CD14-positive monocyte (primary cell): ENCODE measurements at regions not wholly inside any gene's neighbourhood (a gene's known extent, or its start where the extent isn't known, plus 50 kb on each side); places are given as distances from the start of the nearest gene placed in this dataset.

Source experiments
- DNase-seq, 3 donors: peaks; one replicate each; pipeline ENCODE4 v3.0.0-alpha.2; 2011 to 2022
- H2AFZ ChIP-seq: 2 replicates; pipeline ENCODE4 v1.6.0; 2012; ENCODE audit warnings: mild to moderate bottlenecking, low read depth, low read length, inconsistent platforms; ENCODE audit not compliant: insufficient read depth, poor library complexity, severe bottlenecking
- H3K27ac ChIP-seq, 2 donors: 1 replicate in 1 of 2; 2 replicates in 1 of 2; pipeline ENCODE4 v1.5.1; 2012 to 2013; ENCODE audit warnings: low read length in 2 of 2, control low read depth in 1 of 2, inconsistent platforms in 1 of 2, low read depth in 1 of 2, mild to moderate bottlenecking in 1 of 2
- H3K27me3 ChIP-seq, 2 donors: one replicate each; pipeline versions ENCODE4 v1.6.0 to v1.6.1; 2011 to 2013; ENCODE audit warnings: low read length in 2 of 2; ENCODE audit not compliant: control insufficient read depth in 2 of 2, insufficient read depth in 2 of 2
- H3K36me3 ChIP-seq, 2 donors: replicated peaks in 1 of 2; 1 replicate in 1 of 2; 2 replicates in 1 of 2; pipeline versions ENCODE4 v1.5.1 to v1.6.1; 2012 to 2013; ENCODE audit warnings: low read length in 2 of 2, control low read depth in 1 of 2, inconsistent platforms in 1 of 2, mild to moderate bottlenecking in 1 of 2; ENCODE audit not compliant: insufficient read depth in 2 of 2, control insufficient read depth in 1 of 2
- H3K4me1 ChIP-seq, 2 donors: 1 replicate in 1 of 2; 2 replicates in 1 of 2; pipeline versions ENCODE4 v1.5.1 to v1.6.1; 2012 to 2013; ENCODE audit warnings: low read length in 2 of 2, control low read depth in 1 of 2, inconsistent platforms in 1 of 2, mild to moderate bottlenecking in 1 of 2, moderate library complexity in 1 of 2; ENCODE audit not compliant: insufficient read depth in 2 of 2, control insufficient read depth in 1 of 2
- H3K4me2 ChIP-seq: replicated peaks from 2 replicates; pipeline ENCODE3; 2012; ENCODE audit warnings: low read length, moderate library complexity, mild to moderate bottlenecking; ENCODE audit not compliant: poor library complexity, severe bottlenecking; ENCODE audit errors: extremely low read depth
- H3K4me3 ChIP-seq, 3 experiments: fragments of 200-600 bp in 1 of 3; sonication (generic) in 1 of 3; replicated peaks in 1 of 3; 1 replicate in 2 of 3; 2 replicates in 1 of 3; pipeline ENCODE4 v1.5.1; 2011 to 2013; ENCODE audit warnings: low read length in 3 of 3, mild to moderate bottlenecking in 3 of 3, control low read depth in 2 of 3, low read depth in 2 of 3, inconsistent platforms in 1 of 3, moderate library complexity in 1 of 3
- H3K79me2 ChIP-seq: 2 replicates; pipeline ENCODE4 v1.6.0; 2012; ENCODE audit warnings: mild to moderate bottlenecking, control low read depth, inconsistent platforms, low read length, moderate library complexity; ENCODE audit not compliant: insufficient read depth
- H3K9ac ChIP-seq: 2 replicates; pipeline ENCODE4 v1.6.0; 2017; ENCODE audit warnings: low read length, mild to moderate bottlenecking; ENCODE audit not compliant: insufficient read depth, poor library complexity, severe bottlenecking
- H3K9me3 ChIP-seq, 2 donors: replicated peaks in 1 of 2; 1 replicate in 1 of 2; 2 replicates in 1 of 2; pipeline versions ENCODE4 v1.5.1 to v1.6.1; 2012 to 2013; ENCODE audit warnings: low read length in 2 of 2, control low read depth in 1 of 2; ENCODE audit not compliant: control insufficient read depth in 1 of 2, insufficient read depth in 1 of 2
- H4K20me1 ChIP-seq: 2 replicates; pipeline ENCODE4 v1.6.0; 2012; ENCODE audit warnings: mild to moderate bottlenecking, low read length, control low read depth, moderate library complexity; ENCODE audit not compliant: insufficient read depth
- H3K27ac Mint-ChIP-seq, 7 donors: one replicate each; pipeline ENCODE4 v1.8.0; 2020; ENCODE audit warnings: mild to moderate bottlenecking in 7 of 7, mixed read lengths in 7 of 7, moderate library complexity in 6 of 7, inconsistent platforms in 2 of 7
- H3K27me3 Mint-ChIP-seq, 3 donors: one replicate each; pipeline ENCODE4 v1.8.0; 2021 to 2022; ENCODE audit warnings: low read depth in 3 of 3, mild to moderate bottlenecking in 3 of 3, mixed read lengths in 3 of 3, moderate library complexity in 3 of 3, inconsistent platforms in 1 of 3
- H3K36me3 Mint-ChIP-seq, 2 donors: one replicate each; pipeline ENCODE4 v1.8.0; 2020; ENCODE audit warnings: mixed read lengths in 2 of 2, inconsistent platforms in 1 of 2, mild to moderate bottlenecking in 1 of 2
- H3K4me1 Mint-ChIP-seq: one replicate; pipeline ENCODE4 v1.8.0; 2020; ENCODE audit warnings: mild to moderate bottlenecking, mixed read lengths
- H3K4me3 Mint-ChIP-seq, 2 donors: one replicate each; pipeline ENCODE4 v1.8.0; 2020; ENCODE audit warnings: mild to moderate bottlenecking in 2 of 2, mixed read lengths in 2 of 2, moderate library complexity in 1 of 2
- H3K9me3 Mint-ChIP-seq, 7 donors: one replicate each; pipeline ENCODE4 v1.8.0; 2020 to 2022; ENCODE audit warnings: mixed read lengths in 7 of 7, mild to moderate bottlenecking in 6 of 7, moderate library complexity in 6 of 7, inconsistent platforms in 2 of 7
- CTCF ChIP-seq: fragments of 200-600 bp; IDR thresholded peaks from one replicate; pipeline ENCODE4 v1.8.0; 2022; ENCODE audit warnings: antibody characterized with exemption, mild to moderate bottlenecking
- WGBS: methylation state at CpG from one replicate; pipeline ENCODE4 v1.1.5; 2013; ENCODE audit warnings: missing lambda C conversion rate; ENCODE audit not compliant: insufficient coverage; 5-methylcytosine and 5-hydroxymethylcytosine counted together
- intact Hi-C, 2 donors: fragments of 100-400 bp; cut with micrococcal nuclease; formaldehyde crosslinking; loops; one replicate each; pipeline versions ENCODE4 v1.15.0 to v1.15.1; 2023

GRCh38 chr12:23099604-23100003 is 474.6 kb downstream of the ETNK1 start:
- Mint-ChIP-seq H3K27ac (no peak overlapping the region), H3K4me1 (no peaks in the 10 kb centered on the region), H3K36me3 (no peaks in the 10 kb centered on the region), H3K9me3 (peaks cover 0 to 7% (median 4%) of the 10 kb centered on the region in 7 donors), H3K27me3 (no peaks in the 10 kb centered on the region), H3K4me3 (no peak overlapping the region)
- DNase-seq = no peak
- Histone ChIP-seq H3K27ac (no peak overlapping the region), H3K9me3 (peaks cover 5 to 6% of the 10 kb centered on the region in 2 donors), H3K4me2 (no peak overlapping the region), H3K36me3 (no peaks in the 10 kb centered on the region), H3K27me3 (no peaks in the 10 kb centered on the region), H3K4me3 (no peak overlapping the region), H3K4me1 (no peaks in the 10 kb centered on the region), H2AFZ (no peak overlapping the region), H3K79me2 (no peaks in the 10 kb centered on the region), H3K9ac (no peak overlapping the region), H4K20me1 (no peaks in the 10 kb centered on the region)
- no peak for TF ChIP-seq CTCF
- intact Hi-C loops = no loop called here

- no peak overlapping the region for H3K9ac ChIP-seq
- H3K4me1 Mint-ChIP-seq = no peaks in the 10 kb centered on the region
- no peaks in the 10 kb centered on the region for H3K27me3 ChIP-seq
- DNase-seq = no peak
- no peak overlapping the region for H3K4me2 ChIP-seq
- no peaks in the 10 kb centered on the region for H3K4me1 ChIP-seq
- H3K9me3 ChIP-seq = peaks cover 0 to 10% of the 10 kb centered on the region in 2 donors
- H3K79me2 ChIP-seq = no peaks in the 10 kb centered on the region
- no peak overlapping the region for H2AFZ ChIP-seq
- intact Hi-C loops = no loop called here
- H3K4me3 Mint-ChIP-seq = no peak overlapping the region
- H3K27ac ChIP-seq = no peak overlapping the region
- H3K9me3 Mint-ChIP-seq = peaks cover 0 to 10% (median 6%) of the 10 kb centered on the region in 7 donors
- no peaks in the 10 kb centered on the region for H3K36me3 Mint-ChIP-seq
- H3K4me3 ChIP-seq = no peak overlapping the region
- no peak for TF ChIP-seq CTCF
- WGBS = 100% methylated on average over 1 of the region's 4 CpGs
- no peaks in the 10 kb centered on the region for H4K20me1 ChIP-seq
- H3K27me3 Mint-ChIP-seq = peaks cover 0 to 3% (median 2%) of the 10 kb centered on the region in 3 donors
- H3K36me3 ChIP-seq = no peaks in the 10 kb centered on the region
- H3K27ac Mint-ChIP-seq = no peak overlapping the region
Observed at GRCh38 chr12:23108957-23109356, 484.0 kb downstream of the ETNK1 start.
